H1 (cell line): ENCODE measurements at regions not wholly inside any gene's neighbourhood (a gene's known extent, or its start where the extent isn't known, plus 50 kb on each side); places are given as distances from the start of the nearest gene placed in this dataset.

Experiments used
- CTCF ChIA-PET: fragments of 300-600 bp; sonication (Branson Sonifier 250); formaldehyde crosslinking; loops from one replicate; lab custom pipeline; 2021; ENCODE audit not compliant: partially characterized antibody; lab: Charles Lee
- POLR2A ChIA-PET: fragments of 300-600 bp; sonication (Branson Sonifier 250); formaldehyde crosslinking; loops from one replicate; lab custom pipeline; 2021; ENCODE audit warnings: inconsistent platforms; ENCODE audit not compliant: partially characterized antibody; lab: Charles Lee
- DNase-seq, 2 experiments: peaks; one replicate each; pipeline versions ENCODE4 v3.0.0 to v3.0.0-alpha.2; 2010 to 2022; ENCODE audit warnings: low spot score in 2 of 2, low read depth in 1 of 2, mixed read lengths in 1 of 2
- FAIRE-seq: peaks from 2 replicates; lab custom pipeline; 2011; peaks lifted over from hg19 to GRCh38; lab: Jason Lieb, UNC
- H2AFZ ChIP-seq: 2 replicates; pipeline ENCODE4 v1.8.1; 2012; ENCODE audit warnings: low read length, inconsistent platforms
- H2AK5ac ChIP-seq: 2 replicates; pipeline ENCODE4 v1.6.1; 2013; ENCODE audit warnings: low read depth, low read length
- H2BK120ac ChIP-seq: replicated peaks from 2 replicates; pipeline ENCODE3; 2013; ENCODE audit warnings: low read depth, low read length, inconsistent platforms
- H2BK12ac ChIP-seq: 2 replicates; pipeline ENCODE4 v1.6.1; 2013; ENCODE audit warnings: low read depth, low read length
- H2BK15ac ChIP-seq: 2 replicates; pipeline ENCODE4 v1.6.1; 2013; ENCODE audit warnings: low read length
- H2BK20ac ChIP-seq: 2 replicates; pipeline ENCODE4 v1.6.1; 2013; ENCODE audit warnings: low read length
- H2BK5ac ChIP-seq: 2 replicates; pipeline ENCODE4 v1.6.1; 2013; ENCODE audit warnings: low read depth, low read length
- H3K14ac ChIP-seq: 2 replicates; pipeline ENCODE4 v1.6.1; 2013; ENCODE audit warnings: inconsistent platforms; ENCODE audit not compliant: insufficient read length
- H3K18ac ChIP-seq: 2 replicates; pipeline ENCODE4 v1.6.1; 2013; ENCODE audit warnings: low read length; ENCODE audit errors: extremely low read depth
- H3K23ac ChIP-seq: 2 replicates; pipeline ENCODE4 v1.6.1; 2013; ENCODE audit warnings: inconsistent platforms; ENCODE audit not compliant: insufficient read length
- H3K23me2 ChIP-seq: 2 replicates; pipeline ENCODE4 v1.6.1; 2013; ENCODE audit warnings: low read depth, low read length
- H3K27ac ChIP-seq: 2 replicates; pipeline ENCODE4 v1.6.1; 2011; ENCODE audit warnings: low read depth, low read length, inconsistent platforms
- H3K27me3 ChIP-seq, 4 experiments: replicated peaks in 1 of 4; 1 replicate in 1 of 4; 2 replicates in 3 of 4; pipeline versions ENCODE4 v1.6.1 to v1.8.1; 2011 to 2013; ENCODE audit warnings: low read length in 3 of 4, mild to moderate bottlenecking in 3 of 4, inconsistent platforms in 2 of 4, mixed read lengths in 2 of 4, moderate library complexity in 1 of 4; ENCODE audit not compliant: control insufficient read depth in 3 of 4, insufficient read depth in 3 of 4; ENCODE audit errors: extremely low read depth in 1 of 4
- H3K36me3 ChIP-seq, 4 experiments: 2 replicates each; pipeline versions ENCODE4 v1.6.1 to v1.8.1; 2011 to 2013; ENCODE audit warnings: mild to moderate bottlenecking in 4 of 4, low read length in 3 of 4, moderate library complexity in 2 of 4, control low read depth in 1 of 4, inconsistent platforms in 1 of 4; ENCODE audit not compliant: insufficient read depth in 4 of 4, control insufficient read depth in 2 of 4
- H3K4ac ChIP-seq: replicated peaks from 2 replicates; pipeline ENCODE3; 2013; ENCODE audit warnings: low read length, low read depth, mixed read lengths, inconsistent platforms; ENCODE audit not compliant: insufficient read length
- H3K4me1 ChIP-seq, 4 experiments: replicated peaks in 1 of 4; 1 replicate in 1 of 4; 2 replicates in 3 of 4; pipeline versions ENCODE4 v1.6.1 to v1.8.1; 2011 to 2013; ENCODE audit warnings: low read length in 3 of 4, inconsistent platforms in 2 of 4, mixed read lengths in 1 of 4; ENCODE audit not compliant: insufficient read depth in 4 of 4, control insufficient read depth in 3 of 4
- H3K4me2 ChIP-seq, 2 experiments: 2 replicates each; pipeline versions ENCODE4 v1.6.1 to v1.8.1; 2011 to 2013; ENCODE audit warnings: low read depth in 2 of 2, low read length in 2 of 2, control low read depth in 1 of 2, inconsistent platforms in 1 of 2, mild to moderate bottlenecking in 1 of 2; ENCODE audit not compliant: insufficient read depth in 1 of 2
- H3K4me3 ChIP-seq, 4 experiments: fragments of 200-600, 300-600 bp in 1 of 4; sonication (generic), shearing (Covaris generic), sonication (Bioruptor Twin) in 1 of 4; 2 replicates each; pipeline versions ENCODE4 v1.5.1 to v1.8.1; 2011 to 2016; ENCODE audit warnings: low read length in 4 of 4, low read depth in 3 of 4, control low read depth in 2 of 4, inconsistent platforms in 2 of 4, mild to moderate bottlenecking in 2 of 4, mixed read lengths in 1 of 4, moderate library complexity in 1 of 4; ENCODE audit not compliant: insufficient read depth in 2 of 4; ENCODE audit errors: extremely low read depth in 1 of 4
- H3K56ac ChIP-seq: replicated peaks from 2 replicates; pipeline ENCODE3; 2013; ENCODE audit warnings: low read depth, mild to moderate bottlenecking, mixed read lengths, low read length, inconsistent platforms; ENCODE audit not compliant: insufficient read length
- H3K79me1 ChIP-seq: 2 replicates; pipeline ENCODE4 v1.6.1; 2013; ENCODE audit warnings: low read depth, low read length, control low read depth
- H3K79me2 ChIP-seq, 2 experiments: 2 replicates each; pipeline versions ENCODE4 v1.6.1 to v1.8.1; 2012 to 2013; ENCODE audit warnings: low read length in 2 of 2, mild to moderate bottlenecking in 2 of 2, inconsistent platforms in 1 of 2; ENCODE audit not compliant: insufficient read depth in 2 of 2, control insufficient read depth in 1 of 2
- H3K9ac ChIP-seq, 4 experiments: replicated peaks in 1 of 4; 1 replicate in 1 of 4; 2 replicates in 3 of 4; pipeline versions ENCODE4 v1.6.1 to v1.8.1; 2011 to 2013; ENCODE audit warnings: low read depth in 3 of 4, low read length in 3 of 4, control low read depth in 2 of 4, mild to moderate bottlenecking in 2 of 4, moderate library complexity in 2 of 4, inconsistent platforms in 1 of 4; ENCODE audit errors: extremely low read depth in 1 of 4
- H3K9me3 ChIP-seq, 2 experiments: 2 replicates each; pipeline versions ENCODE4 v1.6.1 to v1.8.1; 2012 to 2013; ENCODE audit warnings: mild to moderate bottlenecking in 2 of 2, moderate library complexity in 2 of 2, control low read depth in 1 of 2, inconsistent platforms in 1 of 2, low read depth in 1 of 2, low read length in 1 of 2, mixed read lengths in 1 of 2; ENCODE audit not compliant: insufficient read depth in 2 of 2
- H4K20me1 ChIP-seq, 2 experiments: replicated peaks in 1 of 2; 2 replicates each; pipeline versions ENCODE3 to v1.8.1; 2011 to 2013; ENCODE audit warnings: inconsistent platforms in 2 of 2, low read length in 2 of 2, mild to moderate bottlenecking in 1 of 2; ENCODE audit not compliant: insufficient read depth in 2 of 2, control insufficient read depth in 1 of 2
- H4K5ac ChIP-seq: 2 replicates; pipeline ENCODE4 v1.6.1; 2013; ENCODE audit warnings: low read length, low read depth, mixed read lengths, inconsistent platforms; ENCODE audit not compliant: insufficient read length
- H4K8ac ChIP-seq: 2 replicates; pipeline ENCODE4 v1.8.0; 2013; ENCODE audit warnings: mild to moderate bottlenecking, moderate library complexity, low read length, inconsistent platforms; ENCODE audit not compliant: insufficient read depth; ENCODE audit errors: extremely low read depth
- H4K91ac ChIP-seq: replicated peaks from 2 replicates; pipeline ENCODE3; 2013; ENCODE audit warnings: low read length, mixed read lengths, inconsistent platforms; ENCODE audit not compliant: insufficient read length
- ASH2L ChIP-seq: fragments of 200-600, 300-600 bp; sonication (generic); IDR thresholded peaks from one replicate; pipeline ENCODE4 v1.7.1; 2017; ENCODE audit warnings: low read length
- BCL11A ChIP-seq, 2 experiments: IDR thresholded peaks; one replicate each; pipeline ENCODE4 v1.6.1; 2011; ENCODE audit warnings: low read depth in 2 of 2, low read length in 2 of 2, mild to moderate bottlenecking in 2 of 2
- BRCA1 ChIP-seq: IDR thresholded peaks from 2 replicates; pipeline ENCODE4 v1.6.1; 2012; ENCODE audit warnings: low read depth, low read length, improper control_type of control experiment
- GABPA ChIP-seq: IDR thresholded peaks from 2 replicates; pipeline ENCODE4 v1.6.1; 2011; ENCODE audit warnings: mild to moderate bottlenecking, low read length, moderate library complexity, borderline replicate concordance; ENCODE audit not compliant: insufficient read depth
- JUND ChIP-seq: IDR thresholded peaks from 2 replicates; pipeline ENCODE4 v1.6.1; 2011; ENCODE audit warnings: mild to moderate bottlenecking, improper control_type of control experiment, low read length
- NANOG ChIP-seq: IDR thresholded peaks from 2 replicates; pipeline ENCODE4 v1.6.1; 2011; ENCODE audit warnings: low read length, low read depth, mild to moderate bottlenecking, inconsistent platforms; ENCODE audit not compliant: insufficient read depth, poor library complexity, severe bottlenecking
- RXRA ChIP-seq: IDR thresholded peaks from 2 replicates; pipeline ENCODE4 v1.6.1; 2011; ENCODE audit warnings: low read depth, mild to moderate bottlenecking, low read length, moderate library complexity; ENCODE audit not compliant: insufficient read depth
- SP1 ChIP-seq: IDR thresholded peaks from 2 replicates; pipeline ENCODE4 v1.6.1; 2011; ENCODE audit warnings: low read depth, low read length
- SRF ChIP-seq: IDR thresholded peaks from 2 replicates; pipeline ENCODE4 v1.6.1; 2011; ENCODE audit warnings: mild to moderate bottlenecking, low read depth, low read length, moderate library complexity
- TBP ChIP-seq: IDR thresholded peaks from 2 replicates; pipeline ENCODE4 v1.6.1; 2011; ENCODE audit warnings: low read depth, low read length, improper control_type of control experiment
- TEAD4 ChIP-seq: IDR thresholded peaks from 2 replicates; pipeline ENCODE4 v1.6.1; 2012; ENCODE audit warnings: low read depth, low read length, inconsistent platforms, mixed read lengths
- WGBS, 2 experiments: shearing (Covaris generic) in 1 of 2; methylation state at CpG; one replicate each; pipeline versions ENCODE4 v1.1.6 to v1.1.7; 2013 to 2015; ENCODE audit warnings: low lambda C conversion rate in 2 of 2, mixed read lengths in 2 of 2, inconsistent platforms in 1 of 2, low coverage in 1 of 2, missing lambda C conversion rate in 1 of 2; ENCODE audit not compliant: insufficient replicate concordance in 2 of 2, insufficient coverage in 1 of 2, insufficient read length in 1 of 2; ENCODE audit errors: extremely low coverage in 1 of 2, missing lambda C conversion rate in 1 of 2; 5-methylcytosine and 5-hydroxymethylcytosine counted together

DNA sequence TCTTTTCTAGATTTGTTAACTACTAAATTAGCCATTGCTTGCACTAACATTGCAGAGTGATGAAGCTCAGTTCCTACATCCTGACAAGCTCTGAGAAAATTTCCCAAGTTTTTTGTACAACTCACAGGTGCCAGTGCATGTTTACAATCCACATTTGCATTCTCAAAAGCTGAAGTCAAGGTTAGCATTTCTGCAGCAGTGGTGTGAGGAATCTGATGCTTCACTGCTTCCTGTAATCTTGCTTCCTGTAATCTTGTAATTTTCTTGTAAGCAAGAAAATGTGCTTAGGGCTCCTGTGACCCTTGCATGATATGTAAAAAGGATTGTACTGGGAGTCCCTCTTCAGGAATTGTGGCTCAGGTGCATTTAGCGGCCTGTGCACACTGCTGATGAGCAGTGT, 207.4 kb upstream of the CXCL13 start:
- Histone ChIP-seq H3K23me2 (no peaks in the 10 kb centered on the region), H3K4me2 (no peak overlapping the region), H3K4me1 (peaks cover 0 to 4% (median 0%) of the 10 kb centered on the region in 4 experiments; a peak in 1 of 7 replicates)
- DNase-seq: no peak
- no peak for TF ChIP-seq TBP
- no peak for TF ChIP-seq GABPA
- TF ChIP-seq ASH2L: no peak
- no peak for TF ChIP-seq NANOG
- no peak for TF ChIP-seq RXRA
- TF ChIP-seq BRCA1: no peak
- TF ChIP-seq BCL11A (IDR thresholded peaks at IDR 0.05; ENCODE audit: low read depth in 2 of 2, low read length in 2 of 2): no peak
- TF ChIP-seq TEAD4: no peak
- no peak for TF ChIP-seq SRF
- TF ChIP-seq JUND: no peak
- no peak for TF ChIP-seq SP1
- TF ChIP-seq, all 59 proteins: peak for 0
- 91% methylated on average over 1 of the region's 1 CpG; no CpG with 5 or more reads in 1 of the 2 experiments for WGBS, 2 experiments
- no peak overlapping the region for H2BK15ac ChIP-seq
- H3K9me3 ChIP-seq: no peaks in the 10 kb centered on the region
- no peaks in the 10 kb centered on the region for H3K27me3 ChIP-seq
- POLR2A ChIA-PET: no interaction called here
- no peak overlapping the region for H4K8ac ChIP-seq
- H3K36me3 ChIP-seq: no peaks in the 10 kb centered on the region
- H3K9ac ChIP-seq: no peak overlapping the region
- CTCF ChIA-PET: interaction anchor here (0.7 to 42.8 kb wide), 4 partner anchors 17 to 257 kb away, joined by 3 to 1551 read pairs (median 4); no protein-coding TSS in a partner anchor
- no peak overlapping the region for H3K14ac ChIP-seq
- no peak overlapping the region for H2BK5ac ChIP-seq
- no peak overlapping the region for H2AFZ ChIP-seq
- H2AK5ac ChIP-seq: no peak overlapping the region
- no peak for FAIRE-seq
- no peak overlapping the region for H3K4me3 ChIP-seq
- H3K18ac ChIP-seq: no peak overlapping the region
- H4K5ac ChIP-seq: no peak overlapping the region
- H2BK12ac ChIP-seq: no peak overlapping the region
- no peak overlapping the region for H3K4ac ChIP-seq
- H4K91ac ChIP-seq: no peak overlapping the region
- no peak overlapping the region for H2BK120ac ChIP-seq
- no peak overlapping the region for H3K23ac ChIP-seq
- H3K27ac ChIP-seq: no peak overlapping the region
- H4K20me1 ChIP-seq: no peaks in the 10 kb centered on the region
- H2BK20ac ChIP-seq: no peak overlapping the region
- no peaks in the 10 kb centered on the region for H3K79me1 ChIP-seq
- H3K79me2 ChIP-seq: no peaks in the 10 kb centered on the region
- no peak overlapping the region for H3K56ac ChIP-seq
